Posterior vena cava (tissue), 2 donors: ENCODE measurements at regions not wholly inside any gene's neighbourhood (a gene's known extent, or its start where the extent isn't known, plus 50 kb on each side); places are given as distances from the start of the nearest gene placed in this dataset.
"Not testable (repeated sequence)": the region's sequence is repeated elsewhere in the genome, so short reads cannot be mapped to it uniquely, and the experiment has no call there.

Experiments
- DNase-seq: peaks from one replicate; pipeline ENCODE4 v3.0.0-alpha.2; 2020; ENCODE audit warnings: low spot score
- intact Hi-C, 2 donors: fragments of 100-400 bp; cut with DNase I; formaldehyde crosslinking; loops; one replicate each; pipeline versions ENCODE4 v1.14.1 to v1.14.2; 2022 to 2023
- donor health status: DM: yes; HTN: yes; CAD: no.
- donor health status: DM: yes; HTN: yes; CAD: no.

DNA sequence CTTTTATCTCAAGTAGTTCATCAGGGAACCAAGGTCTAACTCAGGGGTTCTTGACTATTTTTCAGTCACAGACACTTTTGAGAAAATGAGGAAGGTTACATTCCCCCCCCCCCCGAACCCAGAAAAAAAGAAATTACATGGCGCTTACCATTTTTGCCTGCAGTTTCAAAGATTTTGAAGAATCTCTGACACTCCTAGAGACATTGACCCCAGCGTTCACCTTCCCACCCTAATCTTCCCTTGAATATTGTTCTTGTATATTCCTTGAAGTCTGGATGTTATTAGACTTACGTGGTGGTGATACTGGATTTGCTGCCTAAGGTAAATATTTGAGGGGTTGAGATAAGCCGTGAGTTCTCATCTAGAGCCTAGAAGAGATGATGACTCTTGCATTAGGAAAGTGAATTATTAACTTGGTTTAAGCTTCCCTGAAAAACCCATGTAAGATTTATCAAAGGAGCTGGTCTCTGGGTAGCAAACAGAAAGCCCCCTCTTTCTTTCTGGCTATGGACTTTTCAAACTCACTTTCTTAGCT, 245.7 kb upstream of the FOXK1 start:
- intact Hi-C loops = no loop called here

GRCh38 chr7:4436936-4437335, 245.2 kb upstream of the FOXK1 start:
- no peak for DNase-seq
- intact Hi-C loops = no loop called here

More for the DNA sequence above, 245.7 kb upstream of the FOXK1 start:
- DNase-seq = no peak

- DNase-seq = no peak
- intact Hi-C loops = no loop called here
These were observed 244.2 kb upstream of the FOXK1 start for GRCh38 chr7:4437916-4438315.

- intact Hi-C loops = no loop called here
- no peak for DNase-seq
These were observed 243.3 kb upstream of the FOXK1 start for GRCh38 chr7:4438723-4439245.

DNA sequence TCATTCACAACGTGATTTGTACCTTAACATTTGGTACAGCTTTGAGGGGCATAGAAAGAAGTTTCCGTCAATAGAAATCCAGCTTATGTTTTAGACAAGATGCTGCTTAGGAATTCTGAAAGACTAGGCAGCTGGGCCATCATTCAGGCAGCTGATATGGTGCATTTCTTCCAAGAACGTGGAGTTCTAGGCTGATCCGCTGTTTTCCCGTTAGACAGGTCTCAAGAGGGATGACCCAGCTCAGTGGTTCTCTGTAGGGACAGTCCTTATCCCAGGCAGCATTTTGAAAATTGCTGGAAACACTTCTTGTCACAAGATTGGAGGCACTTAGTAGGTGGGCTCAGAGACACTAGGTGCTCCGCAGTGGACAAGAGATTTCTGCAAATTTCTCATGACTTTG, 242.7 kb upstream of the FOXK1 start:
- DNase-seq = no peak
- intact Hi-C loops = no loop called here

- intact Hi-C loops = no loop called here
These were observed 238.0 kb upstream of the FOXK1 start for GRCh38 chr7:4444106-4444505.

DNA sequence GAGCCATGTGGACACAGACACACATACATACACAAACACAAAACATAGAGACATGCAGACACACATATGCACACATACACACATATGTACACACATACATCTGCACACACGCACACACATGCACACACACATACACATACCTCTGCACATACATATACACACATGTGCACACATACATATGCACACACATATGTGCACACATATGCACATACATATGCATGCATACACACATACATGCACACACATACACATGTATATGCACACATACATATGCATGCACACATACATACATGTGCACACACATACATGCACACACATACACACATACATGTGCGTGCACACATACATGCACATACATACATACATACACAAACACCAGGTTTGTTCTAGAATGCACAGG, 236.3 kb upstream of the FOXK1 start:
- DNase-seq = no peak
- intact Hi-C loops = no loop called here

More at GRCh38 chr7:4444106-4444505, 238.0 kb upstream of the FOXK1 start:
- no peak for DNase-seq

- DNase-seq = no peak
- intact Hi-C loops = no loop called here
These were observed 232.8 kb upstream of the FOXK1 start for GRCh38 chr7:4449263-4449662.

DNA sequence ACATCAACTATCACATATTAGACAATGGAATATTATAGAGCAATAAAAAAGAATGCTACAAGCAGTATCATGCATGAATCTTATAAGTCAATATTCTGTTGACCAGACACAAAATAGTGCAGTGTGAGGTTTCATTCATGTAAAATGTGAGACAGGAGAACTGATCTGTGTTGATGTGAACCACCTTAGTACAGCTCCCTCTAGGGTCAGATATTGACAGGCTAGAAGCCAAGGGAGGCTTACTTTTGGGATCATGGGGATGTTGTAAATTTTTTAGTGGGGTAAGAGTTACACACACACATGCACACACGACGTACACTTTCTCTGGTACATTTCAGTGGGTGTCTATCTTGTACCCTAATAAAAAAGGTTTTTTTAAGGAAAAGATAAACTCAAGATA, 231.6 kb upstream of the FOXK1 start:
- no peak for DNase-seq
- intact Hi-C loops = no loop called here

- intact Hi-C loops = no loop called here
- DNase-seq = no peak
These were observed 221.5 kb upstream of the FOXK1 start for GRCh38 chr7:4460597-4460996.

GRCh38 chr7:4461531-4461930, 220.6 kb upstream of the FOXK1 start:
- DNase-seq = no peak
- intact Hi-C loops = no loop called here

GRCh38 chr7:4468320-4469102, 213.6 kb upstream of the FOXK1 start:
- intact Hi-C loops = no loop called here
- DNase-seq = no peak

GRCh38 chr7:4470246-4470645, 211.8 kb upstream of the FOXK1 start:
- no peak for DNase-seq
- intact Hi-C loops = no loop called here

DNA sequence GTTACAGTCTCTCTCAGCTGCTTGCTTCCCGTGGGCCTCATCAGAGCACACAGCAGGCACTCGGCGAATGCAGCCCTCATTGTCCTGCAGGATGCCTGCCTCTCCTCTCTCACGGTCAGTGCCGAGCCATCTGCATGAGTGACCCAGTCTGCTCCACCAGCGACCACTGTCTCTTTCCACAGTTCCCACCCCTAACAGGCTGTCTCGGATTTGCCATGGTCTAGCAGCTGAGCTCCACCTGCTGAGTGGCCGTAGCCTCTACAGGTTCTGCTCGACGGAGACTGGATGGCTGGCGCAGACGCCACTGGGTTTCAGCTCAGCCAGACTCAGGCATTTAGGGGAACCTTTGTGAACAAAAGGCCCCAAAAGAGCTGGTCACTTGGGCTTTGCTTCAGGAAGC, 209.4 kb upstream of the FOXK1 start:
- no peak for DNase-seq

DNA sequence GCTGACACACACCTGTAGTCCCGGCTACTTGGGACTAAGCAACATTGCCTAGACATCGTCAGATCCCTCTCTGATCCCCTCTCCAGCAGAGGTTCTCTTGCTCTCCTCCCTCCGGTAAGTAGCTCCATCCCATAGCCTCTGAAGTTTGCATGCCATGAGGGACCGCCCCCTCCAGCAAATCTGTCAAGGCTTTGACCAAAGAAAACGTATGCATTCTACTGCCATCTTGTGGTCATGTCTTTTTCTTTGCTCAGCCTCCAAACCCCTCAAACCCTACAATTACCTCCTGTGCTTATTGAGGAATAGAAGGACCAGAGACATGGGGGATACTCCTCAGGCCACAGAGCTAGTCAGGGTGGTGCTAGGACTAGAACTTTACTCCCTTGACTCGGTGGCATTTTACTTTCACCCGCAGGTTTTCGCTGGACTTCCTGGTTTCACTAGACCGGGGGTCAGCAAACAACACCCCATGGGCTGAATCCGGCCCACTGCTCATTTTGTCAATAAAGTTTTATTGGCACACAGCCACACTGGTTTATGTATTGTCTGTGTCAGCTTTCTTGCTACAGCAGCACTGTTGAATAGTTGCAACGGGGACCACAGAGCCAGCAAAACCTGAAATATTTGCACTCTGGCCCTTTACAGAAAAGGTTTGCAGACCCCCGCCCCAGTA, 202.6 kb upstream of the FOXK1 start:
- intact Hi-C loops = no loop called here
- DNase-seq = peak; percentile 44

More for the DNA sequence above, 209.4 kb upstream of the FOXK1 start:
- intact Hi-C loops = no loop called here

DNA sequence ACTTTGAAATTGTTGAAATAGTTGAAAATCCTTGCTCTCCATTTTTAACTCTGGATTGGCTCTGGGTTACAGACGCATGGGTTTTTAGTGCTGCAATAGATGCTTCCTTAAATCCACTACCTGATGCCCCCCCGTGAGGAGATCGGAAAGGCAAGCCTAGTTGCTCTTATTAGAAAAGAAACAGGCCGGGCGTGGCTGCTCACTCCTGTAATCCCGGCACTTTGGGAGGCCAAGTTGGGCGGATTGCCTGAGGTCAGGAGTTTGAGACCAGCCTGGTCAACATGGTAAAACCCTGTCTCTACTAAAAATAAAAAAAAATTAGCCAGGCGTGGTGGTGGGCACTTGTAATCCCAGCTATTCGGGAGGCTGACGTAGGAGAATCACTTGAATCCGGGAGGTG, 202.0 kb upstream of the FOXK1 start:
- peak; percentile 60 for DNase-seq
- intact Hi-C loops = not testable (repeated sequence)

- no peak for DNase-seq
- intact Hi-C loops = no loop called here
These were observed 198.2 kb upstream of the FOXK1 start for GRCh38 chr7:4483851-4484250.

GRCh38 chr7:4484545-4484944, 197.6 kb upstream of the FOXK1 start:
- intact Hi-C loops = no loop called here
- DNase-seq = no peak

DNA sequence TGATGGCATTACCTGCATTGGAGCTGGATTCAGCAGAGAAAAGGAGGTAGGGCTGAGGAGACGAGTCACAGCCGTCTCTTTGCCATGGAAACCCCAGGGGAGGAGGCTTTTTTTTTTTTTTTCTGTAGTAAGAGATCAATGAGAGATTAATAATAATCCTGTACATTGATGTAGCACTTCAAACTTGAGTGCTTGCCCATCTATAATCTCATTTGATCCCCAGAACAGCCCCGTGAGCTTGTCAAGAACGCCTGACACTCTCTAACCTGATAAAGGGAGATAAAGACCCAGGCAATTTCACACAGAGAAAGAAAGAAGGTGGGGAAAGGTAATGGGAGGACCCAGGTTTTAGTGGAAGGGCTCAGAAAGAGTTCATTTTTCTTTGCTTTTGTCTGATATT, 195.2 kb upstream of the FOXK1 start:
- DNase-seq = peak; percentile 6
- intact Hi-C loops = no loop called here

- intact Hi-C loops, DNase-seq: not testable (repeated sequence)
These were observed 185.2 kb upstream of the FOXK1 start for GRCh38 chr7:4496911-4497310.

- peak; percentile 18 for DNase-seq
- intact Hi-C loops = no loop called here
These were observed 181.3 kb upstream of the FOXK1 start for GRCh38 chr7:4500812-4501211.
